ENCODE measurements at regions not wholly inside any gene's neighbourhood (a gene's known extent, or its start where the extent isn't known, plus 50 kb on each side); places are given as distances from the start of the nearest gene placed in this dataset.
A peak's percentile ranks its signal among the peaks of the same experiment; 100 is the strongest.

GRCh38 chr5:92761585-92761984 is 819.4 kb downstream of the NR2F1-AS1 start:
- H3K36me3 Mint-ChIP-seq (ENCODE audit: insufficient read depth) = no peaks in the 10 kb centered on the region
- TF ChIP-seq CTCF (IDR thresholded peaks at IDR 0.05; ENCODE audit: unreplicated experiment) = no peak
- no peak for DNase-seq (ENCODE audit: low spot score, unreplicated experiment)
- H3K9me3 Mint-ChIP-seq (ENCODE audit: low read depth) = no peaks in the 10 kb centered on the region
- no peak overlapping the region for H3K27ac Mint-ChIP-seq
- peaks cover 7% of the 10 kb centered on the region for H3K4me1 Mint-ChIP-seq (ENCODE audit: low read depth)
- no peaks in the 10 kb centered on the region for H3K27me3 Mint-ChIP-seq
- H3K4me3 Mint-ChIP-seq (ENCODE audit: low read depth) = no peak overlapping the region

- Mint-ChIP-seq H3K4me1 (ENCODE audit: low read depth) (peaks cover 7% of the 10 kb centered on the region), H3K36me3 (ENCODE audit: insufficient read depth) (no peaks in the 10 kb centered on the region), H3K27me3 (no peaks in the 10 kb centered on the region), H3K9me3 (ENCODE audit: low read depth) (no peaks in the 10 kb centered on the region), H3K27ac (no peak overlapping the region), H3K4me3 (ENCODE audit: low read depth) (no peak overlapping the region)
- TF ChIP-seq CTCF (IDR thresholded peaks at IDR 0.05; ENCODE audit: unreplicated experiment) = no peak
- no peak for DNase-seq (ENCODE audit: low spot score, unreplicated experiment)
These were observed 820.5 kb downstream of the NR2F1-AS1 start for GRCh38 chr5:92760550-92760949.

- Mint-ChIP-seq H3K27ac (no peak overlapping the region), H3K27me3 (no peaks in the 10 kb centered on the region), H3K4me3 (ENCODE audit: low read depth) (no peak overlapping the region), H3K36me3 (ENCODE audit: insufficient read depth) (no peaks in the 10 kb centered on the region), H3K4me1 (ENCODE audit: low read depth) (peaks cover 7% of the 10 kb centered on the region), H3K9me3 (ENCODE audit: low read depth) (no peaks in the 10 kb centered on the region)
- TF ChIP-seq CTCF (IDR thresholded peaks at IDR 0.05; ENCODE audit: unreplicated experiment) = no peak
- no peak for DNase-seq (ENCODE audit: low spot score, unreplicated experiment)
These were observed 822.5 kb downstream of the NR2F1-AS1 start for GRCh38 chr5:92758552-92758951.

- peaks cover 5% of the 10 kb centered on the region for H3K4me1 Mint-ChIP-seq (ENCODE audit: low read depth)
- no peaks in the 10 kb centered on the region for H3K9me3 Mint-ChIP-seq (ENCODE audit: low read depth)
- H3K36me3 Mint-ChIP-seq (ENCODE audit: insufficient read depth) = no peaks in the 10 kb centered on the region
- H3K4me3 Mint-ChIP-seq (ENCODE audit: low read depth) = no peak overlapping the region
- H3K27ac Mint-ChIP-seq = peak overlapping the region; percentile 67
- no peaks in the 10 kb centered on the region for H3K27me3 Mint-ChIP-seq
- DNase-seq (ENCODE audit: low spot score, unreplicated experiment) = no peak
- TF ChIP-seq CTCF (IDR thresholded peaks at IDR 0.05; ENCODE audit: unreplicated experiment) = no peak
These were observed 831.1 kb downstream of the NR2F1-AS1 start for GRCh38 chr5:92749943-92750342.

- Mint-ChIP-seq H3K27me3 (no peaks in the 10 kb centered on the region), H3K4me3 (ENCODE audit: low read depth) (no peak overlapping the region), H3K36me3 (ENCODE audit: insufficient read depth) (no peaks in the 10 kb centered on the region), H3K4me1 (ENCODE audit: low read depth) (peaks cover 5% of the 10 kb centered on the region), H3K9me3 (ENCODE audit: low read depth) (no peaks in the 10 kb centered on the region), H3K27ac (no peak overlapping the region)
- no peak for DNase-seq (ENCODE audit: low spot score, unreplicated experiment)
- TF ChIP-seq CTCF (IDR thresholded peaks at IDR 0.05; ENCODE audit: unreplicated experiment) = no peak
These were observed 832.8 kb downstream of the NR2F1-AS1 start for GRCh38 chr5:92748072-92748676.
